Adrenal gland (tissue), 5 donors: ENCODE measurements at regions not wholly inside any gene's neighbourhood (a gene's known extent, or its start where the extent isn't known, plus 50 kb on each side); places are given as distances from the start of the nearest gene placed in this dataset.

Experiments
- CTCF ChIP-seq, 6 experiments: fragments of 450-650 bp in 4 of 6; fragments of 200-600 bp in 2 of 6; sonication (generic) in 1 of 6; IDR thresholded peaks; 1 replicate in 5 of 6; 2 replicates in 1 of 6; pipeline versions ENCODE4 v1.5.1 to v1.8.0; 2016 to 2021; ENCODE audit warnings: antibody characterized with exemption in 6 of 6, mild to moderate bottlenecking in 2 of 6, moderate library complexity in 1 of 6
- POLR2A ChIP-seq, 2 donors: fragments of 450-650 bp; IDR thresholded peaks; one replicate each; pipeline ENCODE4 v1.6.1; 2017; ENCODE audit warnings: antibody characterized with exemption in 2 of 2, mild to moderate bottlenecking in 2 of 2, moderate library complexity in 1 of 2
- donor health status: DM: no; HTN: no; CAD: no.

DNA sequence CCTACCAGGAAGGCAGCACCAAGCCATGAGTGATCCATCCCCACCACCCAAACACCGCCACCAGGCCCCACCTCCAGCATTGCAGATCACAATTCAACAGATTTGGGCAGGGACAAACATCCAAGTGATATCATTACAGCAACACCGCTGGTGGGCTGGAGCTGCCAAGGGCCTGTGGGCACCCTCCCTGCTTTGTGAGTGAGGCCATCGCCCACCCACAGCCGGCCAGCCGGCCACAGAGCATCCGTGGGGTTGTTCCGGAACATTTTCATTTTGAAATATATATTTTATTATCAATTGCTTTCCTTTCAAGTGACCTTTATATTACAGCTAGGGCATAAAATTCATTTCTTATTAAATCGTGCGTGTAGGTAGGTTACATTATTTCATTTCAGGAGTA is 286.0 kb upstream of the CDH4 start:
- TF ChIP-seq POLR2A (IDR thresholded peaks at IDR 0.05) (no peak), CTCF (IDR thresholded peaks at IDR 0.05) (no peak)
